HL-60 (cell line): ENCODE measurements at regions not wholly inside any gene's neighbourhood (a gene's known extent, or its start where the extent isn't known, plus 50 kb on each side); places are given as distances from the start of the nearest gene placed in this dataset.

Experiments used
- DNase-seq, 2 experiments: peaks; one replicate each; pipeline ENCODE4 v3.0.0-alpha.2; 2010 to 2020; ENCODE audit warnings: low read depth in 1 of 2, low spot score in 1 of 2
- H3K27ac ChIP-seq: fragments of 250-450 bp; sonication (Bioruptor Pico); replicated peaks from 2 replicates; pipeline ENCODE4 v1.5.1; 2020; ENCODE audit warnings: mild to moderate bottlenecking, moderate library complexity
- H3K27me3 ChIP-seq: fragments of 250-450 bp; sonication (Bioruptor Pico); 2 replicates; pipeline ENCODE4 v1.5.1; 2021; ENCODE audit warnings: mild to moderate bottlenecking, moderate library complexity; ENCODE audit not compliant: insufficient read depth, poor library complexity, severe bottlenecking
- H3K4me3 ChIP-seq: replicated peaks from 2 replicates; pipeline ENCODE4 v1.5.1; 2011; ENCODE audit warnings: mild to moderate bottlenecking, control low read depth, low read length; ENCODE audit not compliant: insufficient read depth
- CTCF ChIP-seq: IDR thresholded peaks from one replicate; pipeline ENCODE4 v1.5.1; 2011; ENCODE audit warnings: low read length, control low read depth, inconsistent platforms; ENCODE audit not compliant: insufficient read depth
- GABPA ChIP-seq: IDR thresholded peaks from 2 replicates; pipeline ENCODE4 v1.6.1; 2012; ENCODE audit warnings: low read depth
- POLR2AphosphoS5 ChIP-seq: IDR thresholded peaks from 2 replicates; pipeline ENCODE4 v1.6.1; 2012; ENCODE audit warnings: low read depth
- REST ChIP-seq: IDR thresholded peaks from 2 replicates; pipeline ENCODE4 v1.6.1; 2012; ENCODE audit warnings: low read depth; ENCODE audit not compliant: insufficient replicate concordance
- SPI1 ChIP-seq: IDR thresholded peaks from 2 replicates; pipeline ENCODE4 v1.6.1; 2012; ENCODE audit warnings: low read depth, mild to moderate bottlenecking, borderline replicate concordance

GRCh38 chr6:20306491-20306890, 94.2 kb upstream of the MBOAT1 start:
- Histone ChIP-seq H3K4me3 (no peak overlapping the region), H3K27ac (no peak overlapping the region), H3K27me3 (no peaks in the 10 kb centered on the region)
- DNase-seq: no peak
- no peak for TF ChIP-seq REST
- TF ChIP-seq CTCF: no peak
- TF ChIP-seq POLR2AphosphoS5: no peak
- TF ChIP-seq SPI1: no peak
- TF ChIP-seq GABPA: no peak

DNA sequence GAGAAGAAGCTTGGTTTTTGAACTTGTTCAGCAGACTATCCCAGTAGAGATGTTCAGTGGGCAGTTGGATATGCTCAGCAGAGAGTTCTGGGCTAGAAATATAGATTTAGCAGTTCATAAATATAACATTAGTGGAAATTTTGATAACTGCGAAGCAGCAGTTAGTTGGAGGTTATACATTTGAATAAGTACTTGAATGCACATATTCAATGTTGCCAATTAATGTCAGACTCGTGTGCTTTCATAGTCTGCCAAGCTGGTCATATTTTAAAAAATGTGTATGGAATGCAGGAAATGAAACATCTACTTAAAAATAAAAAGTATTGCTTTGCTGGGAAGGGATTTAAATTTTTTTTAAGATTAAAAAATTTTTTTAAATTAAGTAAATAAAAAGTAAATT, 92.5 kb upstream of the E2F3 start:
- Histone ChIP-seq H3K4me3 (no peak overlapping the region), H3K27me3 (no peaks in the 10 kb centered on the region), H3K27ac (no peak overlapping the region)
- DNase-seq: no peak
- no peak for TF ChIP-seq SPI1
- TF ChIP-seq GABPA: no peak
- TF ChIP-seq REST: no peak
- no peak for TF ChIP-seq CTCF
- no peak for TF ChIP-seq POLR2AphosphoS5

- Histone ChIP-seq H3K4me3 (no peak overlapping the region), H3K27me3 (no peaks in the 10 kb centered on the region), H3K27ac (no peak overlapping the region)
- TF ChIP-seq REST (no peak), SPI1 (no peak), CTCF (no peak), POLR2AphosphoS5 (no peak), GABPA (no peak)
- DNase-seq: no peak
Observed at GRCh38 chr6:20310185-20310584, 91.5 kb upstream of the E2F3 start.
